Glutamatergic neuron (in vitro differentiated cells): ENCODE measurements at regions not wholly inside any gene's neighbourhood (a gene's known extent, or its start where the extent isn't known, plus 50 kb on each side); places are given as distances from the start of the nearest gene placed in this dataset.

Experiments
- DNase-seq: peaks from one replicate; pipeline ENCODE4 v3.0.0; 2022
- H3K27ac Mint-ChIP-seq: one replicate; pipeline ENCODE4 v1.8.0; 2020; ENCODE audit warnings: mild to moderate bottlenecking, mixed read lengths, inconsistent platforms; ENCODE audit not compliant: unreplicated experiment
- H3K27me3 Mint-ChIP-seq: one replicate; pipeline ENCODE4 v1.8.0; 2020; ENCODE audit warnings: mild to moderate bottlenecking, moderate library complexity, mixed read lengths, inconsistent platforms; ENCODE audit not compliant: unreplicated experiment
- H3K36me3 Mint-ChIP-seq: one replicate; pipeline ENCODE4 v1.8.0; 2020; ENCODE audit warnings: mild to moderate bottlenecking, mixed read lengths, inconsistent platforms; ENCODE audit not compliant: unreplicated experiment
- H3K4me1 Mint-ChIP-seq: one replicate; pipeline ENCODE4 v1.8.0; 2020; ENCODE audit warnings: mild to moderate bottlenecking, low read depth, mixed read lengths, inconsistent platforms; ENCODE audit not compliant: unreplicated experiment
- H3K4me3 Mint-ChIP-seq: one replicate; pipeline ENCODE4 v1.8.0; 2020; ENCODE audit warnings: mild to moderate bottlenecking, mixed read lengths, inconsistent platforms; ENCODE audit not compliant: unreplicated experiment
- H3K9me3 Mint-ChIP-seq: one replicate; pipeline ENCODE4 v1.8.0; 2020; ENCODE audit warnings: mild to moderate bottlenecking, moderate library complexity, mixed read lengths, inconsistent platforms; ENCODE audit not compliant: unreplicated experiment
- CTCF ChIP-seq: fragments of 200-600 bp; sonication (generic); IDR thresholded peaks from one replicate; pipeline ENCODE4 v1.5.0; 2021; ENCODE audit not compliant: partially characterized antibody, unreplicated experiment

DNA sequence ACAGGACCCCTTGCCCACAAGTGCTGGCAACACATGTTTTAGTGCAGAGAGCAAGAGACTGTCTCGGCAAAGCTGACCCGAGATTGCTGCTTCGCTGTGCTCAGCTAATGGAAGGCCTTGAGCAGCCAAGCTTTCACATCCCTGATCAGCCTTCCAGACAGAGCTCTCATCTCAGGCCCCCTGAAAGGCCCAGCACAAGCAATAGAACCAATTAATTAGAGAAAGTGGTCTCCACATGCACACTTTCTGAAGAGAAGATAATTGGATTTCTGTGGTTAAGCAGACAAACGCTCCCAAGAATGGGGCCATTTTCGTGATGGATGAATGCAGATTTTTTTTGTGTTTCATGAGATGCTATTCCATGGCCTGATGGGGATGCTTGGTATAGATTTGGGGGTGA lies 174.9 kb downstream of the NSG2 start:
- TF ChIP-seq CTCF: no peak
- DNase-seq: no peak
- Mint-ChIP-seq H3K27me3 (peaks cover 4% of the 10 kb centered on the region), H3K4me1 (peaks cover 14% of the 10 kb centered on the region), H3K27ac (peak overlapping the region; percentile 79), H3K36me3 (no peaks in the 10 kb centered on the region), H3K4me3 (no peak overlapping the region), H3K9me3 (peaks cover 2% of the 10 kb centered on the region)

GRCh38 chr5:174221436-174221835 lies 175.9 kb downstream of the NSG2 start:
- Mint-ChIP-seq H3K27ac (peak overlapping the region; percentile 81), H3K36me3 (no peaks in the 10 kb centered on the region), H3K4me1 (peaks cover 14% of the 10 kb centered on the region), H3K27me3 (peaks cover 4% of the 10 kb centered on the region), H3K9me3 (peaks cover 2% of the 10 kb centered on the region), H3K4me3 (no peak overlapping the region)
- no peak for TF ChIP-seq CTCF
- no peak for DNase-seq

- Mint-ChIP-seq H3K9me3 (peaks cover 2% of the 10 kb centered on the region), H3K27me3 (peaks cover 4% of the 10 kb centered on the region), H3K36me3 (no peaks in the 10 kb centered on the region), H3K4me3 (no peak overlapping the region), H3K4me1 (peaks cover 14% of the 10 kb centered on the region), H3K27ac (peak overlapping the region; percentile 65)
- DNase-seq: no peak
- no peak for TF ChIP-seq CTCF
Observed at GRCh38 chr5:174221946-174222345, 176.4 kb downstream of the NSG2 start.

DNA sequence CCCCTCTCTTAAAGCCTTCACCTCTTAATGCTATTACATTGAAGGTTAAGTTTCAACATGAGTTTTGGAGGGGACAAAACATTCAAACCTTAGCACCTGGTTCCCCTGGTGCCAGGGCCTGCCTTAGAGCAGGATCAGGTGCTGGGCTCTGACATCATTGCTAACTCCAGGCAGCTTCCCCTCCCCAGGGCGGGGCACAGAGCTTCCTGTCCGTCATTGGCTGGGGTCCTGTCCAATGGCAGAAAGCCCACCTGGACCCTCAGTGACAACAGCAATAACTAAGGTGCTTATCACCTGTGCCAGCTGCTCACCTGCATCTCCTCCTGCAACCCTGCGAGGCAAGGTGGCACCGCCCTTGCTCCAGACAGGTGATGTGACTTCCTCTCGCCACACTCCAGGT lies 177.4 kb downstream of the NSG2 start:
- TF ChIP-seq CTCF: no peak
- Mint-ChIP-seq H3K4me3 (no peak overlapping the region), H3K27ac (no peak overlapping the region), H3K27me3 (peaks cover 4% of the 10 kb centered on the region), H3K9me3 (peaks cover 2% of the 10 kb centered on the region), H3K4me1 (peaks cover 14% of the 10 kb centered on the region), H3K36me3 (no peaks in the 10 kb centered on the region)
- no peak for DNase-seq

- no peak for DNase-seq
- Mint-ChIP-seq H3K4me1 (peaks cover 14% of the 10 kb centered on the region), H3K27ac (no peak overlapping the region), H3K4me3 (no peak overlapping the region), H3K27me3 (peaks cover 4% of the 10 kb centered on the region), H3K9me3 (peaks cover 2% of the 10 kb centered on the region), H3K36me3 (no peaks in the 10 kb centered on the region)
- no peak for TF ChIP-seq CTCF
Observed at GRCh38 chr5:174223355-174223754, 177.8 kb downstream of the NSG2 start.
